ENCODE measurements at regions not wholly inside any gene's neighbourhood (a gene's known extent, or its start where the extent isn't known, plus 50 kb on each side); places are given as distances from the start of the nearest gene placed in this dataset.
"Not testable (repeated sequence)": the region's sequence is repeated elsewhere in the genome, so short reads cannot be mapped to it uniquely, and the experiment has no call there.

DNA sequence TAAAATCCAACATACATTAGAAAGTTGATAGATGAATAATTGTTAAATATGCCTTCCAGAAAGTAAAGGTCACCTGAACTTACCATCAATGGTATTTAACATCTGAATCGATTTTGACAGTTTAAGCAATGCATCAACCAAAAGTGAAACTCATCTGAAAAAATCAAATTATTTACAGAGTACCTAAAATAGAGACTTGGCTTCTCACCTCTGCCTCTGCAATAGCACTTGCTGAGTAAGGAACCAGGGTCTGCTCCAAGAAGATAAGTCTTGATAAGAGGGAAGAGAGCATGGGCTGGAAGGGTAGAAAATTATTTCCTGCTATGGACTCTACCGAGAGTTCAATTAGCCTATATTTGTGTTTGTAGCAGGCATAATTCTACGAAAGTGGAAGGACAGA lies 868.3 kb downstream of the STIM2 start:
- no peak for DNase-seq (ENCODE audit: low spot score)

- no peak for DNase-seq (ENCODE audit: low spot score)
Observed at GRCh38 chr4:27742816-27743215, 882.2 kb downstream of the STIM2 start.

DNA sequence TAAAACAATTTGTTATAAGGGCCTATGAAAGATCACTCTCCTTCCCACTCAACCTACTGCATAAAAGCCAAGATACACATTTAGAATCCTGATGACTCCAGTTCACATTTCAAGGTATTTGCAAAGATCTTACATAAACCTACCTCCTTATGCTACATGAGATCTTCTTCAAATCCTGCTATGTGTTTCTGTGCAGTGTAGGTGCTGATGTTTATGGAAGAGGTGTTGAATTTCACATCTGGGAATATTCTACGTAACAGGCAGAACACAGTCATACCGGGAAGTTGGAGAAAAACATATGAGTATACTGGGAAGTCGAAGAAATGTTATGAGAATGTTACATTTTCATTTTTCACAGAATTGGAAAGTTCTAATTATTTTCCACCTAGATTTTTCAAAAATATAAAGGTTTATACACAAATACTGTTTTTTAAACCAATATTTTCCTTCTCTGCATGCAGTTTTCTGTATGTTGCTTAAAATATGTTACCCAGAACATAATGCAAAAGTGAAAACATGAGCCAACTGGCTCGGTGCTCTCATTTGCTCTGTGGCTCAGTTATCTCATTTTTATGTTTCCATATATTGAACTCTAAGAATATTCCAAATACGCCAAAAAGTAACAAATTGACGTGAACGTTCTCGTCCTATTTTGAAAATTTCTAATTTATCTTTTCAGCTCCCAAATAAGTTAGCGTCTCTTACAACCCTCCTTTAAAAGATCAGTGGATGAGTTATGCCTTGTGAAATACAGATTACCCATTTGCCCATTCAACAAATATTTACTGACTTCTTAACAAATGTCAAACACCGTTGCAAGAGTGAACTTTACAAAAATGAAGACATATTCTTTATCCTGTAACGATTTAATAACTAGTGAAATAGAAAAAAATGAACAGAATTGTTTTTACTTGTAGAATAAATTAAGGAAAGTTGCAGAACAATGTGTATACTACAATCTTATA lies 899.3 kb downstream of the STIM2 start:
- DNase-seq (ENCODE audit: low spot score): no peak

GRCh38 chr4:27763830-27764525 lies 903.3 kb downstream of the STIM2 start:
- no peak for DNase-seq (ENCODE audit: low spot score)

- no peak for DNase-seq (ENCODE audit: low spot score)
Observed at GRCh38 chr4:27764526-27764837, 903.8 kb downstream of the STIM2 start.

DNA sequence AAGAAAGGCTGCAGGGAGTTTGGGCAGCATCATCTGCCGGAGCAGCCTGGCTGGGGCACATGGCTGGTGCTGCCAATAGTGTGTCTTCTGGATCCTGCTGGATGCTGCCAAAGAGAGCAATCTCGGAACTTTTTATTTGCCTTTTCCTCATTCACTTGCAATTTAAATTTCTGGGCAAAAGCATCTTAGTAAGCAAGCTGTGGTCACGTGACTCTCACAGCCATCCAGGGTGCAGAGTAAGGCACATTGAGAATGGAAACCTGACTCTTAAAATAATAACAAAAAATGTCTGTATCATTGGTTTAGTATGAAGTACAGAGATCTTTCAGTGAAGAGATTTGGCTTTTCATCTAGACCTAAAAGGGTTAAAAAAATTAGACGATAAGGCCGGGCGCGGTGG lies 910.3 kb downstream of the STIM2 start:
- DNase-seq (ENCODE audit: low spot score): no peak

DNA sequence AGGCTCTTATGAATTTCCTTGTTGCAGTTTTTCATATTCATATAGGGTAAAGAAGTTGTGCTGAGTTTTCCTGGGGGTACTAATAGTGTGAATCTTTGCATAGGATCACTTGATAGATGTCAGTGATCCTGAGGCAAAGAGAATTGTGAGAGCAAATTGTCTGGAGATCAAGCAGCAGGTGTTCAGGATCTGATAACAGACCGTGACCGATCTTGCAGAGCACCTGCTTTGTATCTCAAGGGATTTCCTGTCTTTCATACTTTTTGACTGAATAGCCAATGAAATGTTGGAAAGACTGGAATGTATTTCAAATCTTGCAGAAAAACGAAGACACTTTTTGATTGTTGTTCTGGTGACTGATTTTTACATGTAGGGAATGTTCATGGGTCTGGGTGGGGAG lies 914.5 kb downstream of the STIM2 start:
- no peak for DNase-seq (ENCODE audit: low spot score)

DNA sequence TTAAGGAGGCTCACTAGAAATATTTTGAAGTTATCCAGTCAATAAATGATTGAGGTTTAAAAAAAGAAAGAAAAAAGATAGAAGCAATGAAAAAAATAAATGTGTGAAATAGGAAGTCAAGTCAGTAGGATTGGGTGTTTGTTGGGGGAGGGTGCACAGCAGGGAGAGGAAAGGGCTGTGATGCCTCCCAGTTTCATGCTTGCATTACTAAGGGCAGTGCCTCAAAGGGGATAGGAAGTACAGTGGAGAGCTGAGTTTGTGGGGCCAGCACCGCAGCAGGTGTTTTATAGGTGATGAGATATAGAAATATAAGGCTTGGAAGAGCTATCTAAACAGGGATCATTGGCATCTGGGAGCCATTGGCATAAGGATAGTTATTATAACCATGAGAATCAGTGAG lies 919.2 kb downstream of the STIM2 start:
- no peak for DNase-seq (ENCODE audit: low spot score)

- no peak for DNase-seq (ENCODE audit: low spot score)
Observed at GRCh38 chr4:27787195-27787594, 926.6 kb downstream of the STIM2 start.

- DNase-seq (ENCODE audit: low spot score): no peak
Observed at GRCh38 chr4:27789773-27790172, 929.1 kb downstream of the STIM2 start.

DNA sequence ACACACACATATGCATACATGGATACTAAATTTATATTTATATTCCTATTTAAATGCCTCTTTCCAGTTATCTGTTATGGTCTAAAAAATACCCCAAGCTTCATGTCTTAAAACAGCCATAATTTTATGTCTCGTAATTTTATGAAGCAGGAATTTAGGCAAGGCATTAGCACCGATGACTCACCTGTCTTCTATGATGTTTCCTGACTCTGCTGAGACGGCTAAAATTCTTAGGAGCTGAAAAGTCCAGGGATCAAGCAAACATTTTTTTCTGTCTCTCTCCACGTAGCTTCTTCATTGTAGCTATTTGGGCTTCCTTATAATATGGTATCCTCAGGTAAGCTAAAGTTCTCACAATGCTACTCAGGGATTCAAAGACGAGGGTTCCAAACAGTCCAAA lies 930.3 kb downstream of the STIM2 start:
- no peak for DNase-seq (ENCODE audit: low spot score)

GRCh38 chr4:27791640-27792039 lies 931.0 kb downstream of the STIM2 start:
- no peak for DNase-seq (ENCODE audit: low spot score)

DNA sequence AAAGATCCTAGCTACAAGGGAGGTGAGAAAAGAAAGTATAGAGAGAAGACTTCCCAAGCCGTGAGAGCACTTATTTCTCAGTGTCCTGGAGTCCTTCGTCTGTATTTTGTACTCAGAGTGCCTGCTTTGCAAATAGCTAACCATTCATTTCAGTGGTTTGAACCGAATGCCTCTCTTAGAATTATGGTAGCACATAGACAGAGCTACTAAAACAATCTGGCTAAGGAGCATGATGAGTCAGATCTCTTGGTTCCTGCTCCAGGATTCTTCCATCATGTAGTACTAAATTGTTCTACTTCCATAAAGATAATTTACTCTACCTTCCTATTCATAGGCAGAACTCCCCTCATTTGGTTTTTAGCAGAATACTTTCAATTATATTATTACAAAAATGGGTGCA lies 946.6 kb downstream of the STIM2 start:
- no peak for DNase-seq (ENCODE audit: low spot score)

GRCh38 chr4:27811948-27812347 lies 951.3 kb downstream of the STIM2 start:
- no peak for DNase-seq (ENCODE audit: low spot score)

DNA sequence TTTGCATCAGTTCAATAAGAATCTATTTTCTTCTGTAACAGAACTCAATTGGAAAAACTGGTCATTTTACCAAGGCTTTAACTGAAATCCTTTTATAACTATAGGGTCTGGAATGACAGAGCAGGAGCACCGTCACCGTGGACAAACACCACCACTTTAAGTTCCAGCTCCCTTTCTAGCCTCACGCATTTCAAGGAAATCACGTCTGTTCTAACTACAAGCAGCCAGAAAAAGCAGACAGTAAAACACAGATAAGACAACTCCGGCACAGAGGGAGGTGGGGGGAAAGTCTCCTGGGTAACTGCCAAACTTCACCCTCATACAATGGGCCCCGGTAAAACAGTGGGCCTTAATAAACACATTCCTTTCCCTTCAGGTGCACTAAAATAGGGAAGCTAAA lies 952.6 kb downstream of the STIM2 start:
- DNase-seq (ENCODE audit: low spot score): not testable (repeated sequence)

- DNase-seq (ENCODE audit: low spot score): not testable (repeated sequence)
Observed at GRCh38 chr4:27813699-27814425, 953.2 kb downstream of the STIM2 start.

DNA sequence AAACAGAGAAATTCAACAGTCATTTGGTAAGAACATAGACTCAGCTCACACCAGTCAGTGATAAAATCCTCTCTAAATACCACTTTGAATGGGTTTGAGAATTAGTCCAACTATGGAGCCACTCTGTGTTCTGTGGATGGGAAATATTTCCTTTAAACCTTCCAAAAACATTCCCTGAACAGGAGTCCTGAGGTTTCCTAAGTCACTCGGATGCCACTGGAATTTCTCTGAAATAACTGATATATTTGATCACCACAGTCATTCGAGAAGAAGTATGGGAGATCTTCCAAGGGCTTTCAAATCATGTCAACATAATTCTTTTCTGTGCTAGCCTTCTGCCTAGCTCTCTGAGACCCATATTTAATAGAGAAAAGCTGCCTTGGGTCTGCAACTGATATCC lies 958.6 kb downstream of the STIM2 start:
- no peak for DNase-seq (ENCODE audit: low spot score)

GRCh38 chr4:27828843-27829242 lies 968.2 kb downstream of the STIM2 start:
- DNase-seq (ENCODE audit: low spot score): no peak

DNA sequence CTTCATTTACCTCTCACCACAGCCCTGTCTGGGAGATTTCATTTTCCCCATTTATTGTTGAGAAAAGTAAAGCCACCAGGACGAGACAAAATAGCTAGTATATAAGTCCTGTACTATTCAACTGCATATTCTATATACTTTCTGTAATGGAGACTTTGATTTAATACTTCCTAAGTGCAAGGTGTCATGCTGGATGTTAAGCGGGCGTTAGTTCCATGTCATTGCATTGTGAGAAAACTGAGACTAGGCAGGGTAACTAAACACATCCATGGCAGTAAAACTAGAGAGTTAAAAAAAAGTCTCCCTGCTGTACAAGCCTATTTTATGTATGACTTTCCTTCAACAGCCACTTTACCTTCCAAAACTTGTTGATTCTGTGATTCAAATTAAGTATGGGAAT lies 969.6 kb downstream of the STIM2 start:
- no peak for DNase-seq (ENCODE audit: low spot score)

GRCh38 chr4:27835851-27836250 lies 975.2 kb downstream of the STIM2 start:
- no peak for DNase-seq (ENCODE audit: low spot score)

GRCh38 chr4:27836523-27836922 lies 975.9 kb downstream of the STIM2 start:
- DNase-seq (ENCODE audit: low spot score): no peak

DNA sequence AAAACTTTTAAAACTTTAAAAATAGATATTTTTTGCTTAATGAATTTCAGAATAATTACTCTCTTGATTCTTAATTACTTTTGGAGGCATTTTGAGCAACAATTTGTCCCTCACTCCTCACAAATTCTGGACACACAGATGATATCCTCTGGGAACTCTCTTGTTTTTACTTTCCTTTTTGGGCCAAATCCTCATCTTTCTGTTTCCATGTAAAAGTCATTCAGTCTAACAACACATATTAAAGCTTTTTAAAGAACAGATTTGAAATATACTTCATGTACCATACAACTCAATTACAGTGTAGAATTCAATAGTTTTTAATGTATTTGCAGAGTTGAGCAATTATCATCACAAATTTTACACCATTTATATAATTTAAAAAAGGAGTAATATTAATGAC lies 983.1 kb downstream of the STIM2 start:
- no peak for DNase-seq (ENCODE audit: low spot score)

DNA sequence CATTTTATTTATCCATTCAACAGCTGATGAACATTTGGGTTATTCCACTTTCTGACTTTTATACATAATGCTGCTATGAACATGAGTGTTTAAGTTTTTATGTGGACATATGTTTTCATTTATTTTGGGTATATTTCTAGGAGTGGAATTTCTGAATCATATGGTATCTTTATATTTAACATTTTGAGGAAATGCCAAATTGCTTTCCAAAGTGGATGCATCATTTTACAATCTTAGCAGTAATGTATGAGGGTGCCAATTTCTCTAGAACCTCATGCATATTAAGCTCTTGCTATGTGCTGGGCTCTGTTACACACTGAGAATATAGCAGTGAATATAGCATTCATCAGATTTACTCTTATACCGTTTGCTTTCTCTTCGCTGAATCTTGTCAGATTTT lies 983.7 kb downstream of the STIM2 start:
- no peak for DNase-seq (ENCODE audit: low spot score)
